ENCODE measurements at regions not wholly inside any gene's neighbourhood (a gene's known extent, or its start where the extent isn't known, plus 50 kb on each side); places are given as distances from the start of the nearest gene placed in this dataset.

- TF ChIP-seq TCF12 (IDR thresholded peaks at IDR 0.05; ENCODE audit: low read depth): no peak
- TF ChIP-seq MAX (IDR thresholded peaks at IDR 0.05): no peak
- TF ChIP-seq REST (IDR thresholded peaks at IDR 0.05; ENCODE audit: low read depth): no peak
- no peak for TF ChIP-seq YY1 (IDR thresholded peaks at IDR 0.05; ENCODE audit: low read depth)
- no peak for TF ChIP-seq CEBPB (IDR thresholded peaks at IDR 0.05)
- TF ChIP-seq FOXM1 (IDR thresholded peaks at IDR 0.05; ENCODE audit: borderline replicate concordance, low read depth): no peak
- TF ChIP-seq TAF1 (IDR thresholded peaks at IDR 0.05; ENCODE audit: low read depth): no peak
- no peak for TF ChIP-seq ZBTB7A (IDR thresholded peaks at IDR 0.05; ENCODE audit: low read depth)
- no peak for TF ChIP-seq EGR1 (IDR thresholded peaks at IDR 0.05)
- no peak for TF ChIP-seq USF1 (IDR thresholded peaks at IDR 0.05)
- TF ChIP-seq CREB1 (IDR thresholded peaks at IDR 0.05; ENCODE audit: low read depth): no peak
These were observed 412.3 kb upstream of the ID4 start for GRCh38 chr6:19424853-19425252.
